NCI-H345 treated with DMSO at 0.1 percent for 48 hours (cell line): ENCODE measurements at regions not wholly inside any gene's neighbourhood (a gene's known extent, or its start where the extent isn't known, plus 50 kb on each side); places are given as distances from the start of the nearest gene placed in this dataset.

ENCODE experiments used
- DNase-seq: peaks from one replicate; lab custom pipeline; 2025; ENCODE audit not compliant: unreplicated experiment; lab: John Stamatoyannopoulos, UW

- peak; percentile 58 for DNase-seq
Measured at GRCh38 chr9:110048976-110049698, 158.8 kb downstream of the C9orf152 start.

- DNase-seq, result no peak
Measured at GRCh38 chr9:110049699-110050450, 158.1 kb downstream of the C9orf152 start.

GRCh38 chr9:110050925-110051355, 157.0 kb downstream of the C9orf152 start:
- DNase-seq, result no peak

GRCh38 chr9:110056062-110056461, 151.9 kb downstream of the C9orf152 start:
- no peak for DNase-seq

- no peak for DNase-seq
Measured at GRCh38 chr9:110058304-110058953, 149.5 kb downstream of the C9orf152 start.

- DNase-seq, result no peak
Measured at GRCh38 chr9:110059461-110059860, 148.5 kb downstream of the C9orf152 start.

GRCh38 chr9:110064803-110065202, 143.2 kb downstream of the C9orf152 start:
- no peak for DNase-seq

- no peak for DNase-seq
Measured at GRCh38 chr9:110065532-110065931, 142.4 kb downstream of the C9orf152 start.

- DNase-seq, result no peak
Measured at GRCh38 chr9:110066929-110067716, 140.8 kb downstream of the C9orf152 start.

GRCh38 chr9:110068212-110068611, 139.7 kb downstream of the C9orf152 start:
- no peak for DNase-seq

- DNase-seq, result no peak
Measured at GRCh38 chr9:110069326-110070248, 138.4 kb downstream of the C9orf152 start.

GRCh38 chr9:110072597-110073355, 135.2 kb downstream of the C9orf152 start:
- DNase-seq, result no peak

GRCh38 chr9:110073356-110073905, 134.5 kb downstream of the C9orf152 start:
- no peak for DNase-seq

GRCh38 chr9:110076894-110077725, 130.8 kb downstream of the C9orf152 start:
- DNase-seq, result no peak

- DNase-seq, result no peak
Measured at GRCh38 chr9:110077925-110078324, 130.0 kb downstream of the C9orf152 start.

GRCh38 chr9:110078604-110079003, 129.4 kb downstream of the C9orf152 start:
- DNase-seq, result no peak

- no peak for DNase-seq
Measured at GRCh38 chr9:110081395-110081794, 126.6 kb downstream of the C9orf152 start.

GRCh38 chr9:110083866-110084265, 124.1 kb downstream of the C9orf152 start:
- DNase-seq, result no peak
